CD4-positive, alpha-beta T cell (primary cell): ENCODE measurements at regions not wholly inside any gene's neighbourhood (a gene's known extent, or its start where the extent isn't known, plus 50 kb on each side); places are given as distances from the start of the nearest gene placed in this dataset.

Experiments used
- ATAC-seq: fragments of 200-7000 bp; cut with Tn5 transposase; one replicate; pipeline ENCODE4 v1.10.0; 2022; ENCODE audit warnings: mild to moderate bottlenecking; ENCODE audit not compliant: poor library complexity
- CTCF ChIA-PET: fragments of 350-600 bp; sonication (Branson Sonifier 250); formaldehyde crosslinking; loops from one replicate; lab custom pipeline; 2021; ENCODE audit warnings: antibody characterized with exemption, inconsistent platforms; lab: Charles Lee
- POLR2A ChIA-PET: fragments of 350-600 bp; sonication (Branson Sonifier 250); formaldehyde crosslinking; loops from one replicate; lab custom pipeline; 2021; ENCODE audit warnings: antibody characterized with exemption, inconsistent platforms; lab: Charles Lee
- DNase-seq, 14 experiments: peaks; one replicate each; pipeline ENCODE4 v3.0.0-alpha.2; 2013 to 2020; ENCODE audit warnings: mixed read lengths in 2 of 14
- H3K27ac ChIP-seq, 2 donors: one replicate each; pipeline versions ENCODE4 v1.5.1 to v1.7.0; 2013; ENCODE audit warnings: low read length in 2 of 2, low read depth in 1 of 2, mild to moderate bottlenecking in 1 of 2
- H3K27me3 ChIP-seq, 2 experiments: 1 replicate in 1 of 2; 2 replicates in 1 of 2; pipeline versions ENCODE4 v1.6.1 to v1.7.0; 2013; ENCODE audit warnings: low read length in 2 of 2, control low read depth in 1 of 2, mild to moderate bottlenecking in 1 of 2, moderate library complexity in 1 of 2; ENCODE audit not compliant: insufficient read depth in 2 of 2, control insufficient read depth in 1 of 2
- H3K36me3 ChIP-seq: one replicate; pipeline ENCODE4 v1.6.1; 2013; ENCODE audit warnings: low read length, control low read depth; ENCODE audit not compliant: insufficient read depth
- H3K4me1 ChIP-seq: one replicate; pipeline ENCODE4 v1.6.1; 2013; ENCODE audit warnings: low read length, control low read depth; ENCODE audit not compliant: insufficient read depth
- H3K4me3 ChIP-seq: one replicate; pipeline ENCODE4 v1.5.1; 2013; ENCODE audit warnings: mild to moderate bottlenecking, low read length, moderate library complexity
- H3K9me3 ChIP-seq, 2 experiments: 1 replicate in 1 of 2; 2 replicates in 1 of 2; pipeline versions ENCODE4 v1.6.1 to v1.7.0; 2013; ENCODE audit warnings: low read length in 2 of 2, mild to moderate bottlenecking in 2 of 2, control low read depth in 1 of 2, moderate library complexity in 1 of 2; ENCODE audit not compliant: control insufficient read depth in 1 of 2, insufficient read depth in 1 of 2
- H3K27ac Mint-ChIP-seq: one replicate; pipeline ENCODE4 v1.8.0; 2020; ENCODE audit warnings: mixed read lengths
- H3K27me3 Mint-ChIP-seq: one replicate; pipeline ENCODE4 v1.8.0; 2021; ENCODE audit warnings: mixed read lengths
- H3K36me3 Mint-ChIP-seq: one replicate; pipeline ENCODE4 v1.8.0; 2021; ENCODE audit warnings: low read depth, mixed read lengths
- H3K4me1 Mint-ChIP-seq: one replicate; pipeline ENCODE4 v1.8.0; 2021; ENCODE audit warnings: low read depth, mixed read lengths
- H3K4me3 Mint-ChIP-seq: one replicate; pipeline ENCODE4 v1.8.0; 2020; ENCODE audit warnings: mild to moderate bottlenecking, mixed read lengths
- H3K9me3 Mint-ChIP-seq: one replicate; pipeline ENCODE4 v1.8.0; 2020; ENCODE audit warnings: mixed read lengths
- intact Hi-C, 2 experiments: fragments of 100-400 bp; cut with DNase I in 1 of 2; cut with micrococcal nuclease in 1 of 2; formaldehyde crosslinking; loops; one replicate each; pipeline versions ENCODE4 v1.15.1 to v1.9.0; 2023 to 2025; cut with DNase I, micrococcal nuclease
- TF ChIP-seq, protein P1 (sequence below): fragments of 200-600 bp; IDR thresholded peaks from one replicate; pipeline ENCODE4 v1.8.0; 2022; ENCODE audit warnings: antibody characterized with exemption, mild to moderate bottlenecking

DNA sequence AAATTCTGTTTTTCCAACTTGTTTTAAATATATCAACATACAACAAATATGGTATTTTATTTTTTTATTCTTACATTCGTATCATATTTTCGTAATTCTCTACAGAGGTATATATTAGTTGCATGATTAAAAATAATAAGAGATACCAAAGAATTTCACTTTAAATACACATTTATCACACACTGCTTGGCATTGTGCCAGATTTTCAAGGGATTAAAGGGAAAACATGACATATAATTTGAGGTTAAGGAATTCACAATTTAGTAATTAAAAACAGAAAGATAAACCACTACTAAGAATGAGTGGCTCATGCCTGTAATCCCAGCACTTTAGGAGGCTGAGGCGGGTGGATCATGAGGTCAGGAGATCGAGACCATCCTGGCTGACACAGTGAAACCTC is 484.7 kb upstream of the SORCS1 start:
- Histone ChIP-seq H3K36me3 (no peaks in the 10 kb centered on the region), H3K27me3 (no peaks in the 10 kb centered on the region), H3K4me3 (no peak overlapping the region), H3K27ac (no peak overlapping the region), H3K4me1 (no peaks in the 10 kb centered on the region), H3K9me3 (no peaks in the 10 kb centered on the region)
- Mint-ChIP-seq H3K4me3 (no peak overlapping the region), H3K4me1 (no peaks in the 10 kb centered on the region), H3K27ac (no peak overlapping the region), H3K36me3 (no peaks in the 10 kb centered on the region), H3K27me3 (no peaks in the 10 kb centered on the region), H3K9me3 (no peaks in the 10 kb centered on the region)
- DNase-seq = no peak
- CTCF ChIA-PET = interaction anchor here (0.7 kb wide), 1 partner anchor 241 kb away, joined by 3 read pairs; no protein-coding TSS in a partner anchor
- POLR2A ChIA-PET = no interaction called here
- no peak for ATAC-seq
- TF ChIP-seq, protein P1, sequence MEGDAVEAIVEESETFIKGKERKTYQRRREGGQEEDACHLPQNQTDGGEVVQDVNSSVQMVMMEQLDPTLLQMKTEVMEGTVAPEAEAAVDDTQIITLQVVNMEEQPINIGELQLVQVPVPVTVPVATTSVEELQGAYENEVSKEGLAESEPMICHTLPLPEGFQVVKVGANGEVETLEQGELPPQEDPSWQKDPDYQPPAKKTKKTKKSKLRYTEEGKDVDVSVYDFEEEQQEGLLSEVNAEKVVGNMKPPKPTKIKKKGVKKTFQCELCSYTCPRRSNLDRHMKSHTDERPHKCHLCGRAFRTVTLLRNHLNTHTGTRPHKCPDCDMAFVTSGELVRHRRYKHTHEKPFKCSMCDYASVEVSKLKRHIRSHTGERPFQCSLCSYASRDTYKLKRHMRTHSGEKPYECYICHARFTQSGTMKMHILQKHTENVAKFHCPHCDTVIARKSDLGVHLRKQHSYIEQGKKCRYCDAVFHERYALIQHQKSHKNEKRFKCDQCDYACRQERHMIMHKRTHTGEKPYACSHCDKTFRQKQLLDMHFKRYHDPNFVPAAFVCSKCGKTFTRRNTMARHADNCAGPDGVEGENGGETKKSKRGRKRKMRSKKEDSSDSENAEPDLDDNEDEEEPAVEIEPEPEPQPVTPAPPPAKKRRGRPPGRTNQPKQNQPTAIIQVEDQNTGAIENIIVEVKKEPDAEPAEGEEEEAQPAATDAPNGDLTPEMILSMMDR = no peak
- intact Hi-C loops = no loop called here

DNA sequence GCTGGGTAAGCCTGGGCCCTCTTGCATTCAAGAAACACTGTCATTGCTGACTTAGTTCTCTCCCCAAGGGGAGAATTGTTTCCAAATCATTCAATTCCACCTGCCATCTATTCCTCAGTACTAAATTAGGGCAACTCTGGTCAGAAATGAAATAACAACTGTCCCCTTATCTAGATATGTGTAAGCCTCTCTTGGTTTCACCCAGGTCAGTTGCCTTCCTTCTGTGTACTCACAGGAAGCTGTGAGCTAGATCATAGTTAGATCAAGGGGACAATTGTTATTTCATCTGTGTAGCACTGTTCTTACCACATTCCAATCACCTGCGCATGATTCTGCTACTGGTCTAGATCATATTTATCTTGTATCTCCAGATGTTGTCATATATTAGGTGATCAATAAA is 483.0 kb upstream of the SORCS1 start:
- Mint-ChIP-seq H3K4me3 (no peak overlapping the region), H3K27me3 (no peaks in the 10 kb centered on the region), H3K4me1 (no peaks in the 10 kb centered on the region), H3K27ac (no peak overlapping the region), H3K36me3 (no peaks in the 10 kb centered on the region), H3K9me3 (no peaks in the 10 kb centered on the region)
- ATAC-seq (no peak), DNase-seq (no peak)
- Histone ChIP-seq H3K36me3 (no peaks in the 10 kb centered on the region), H3K4me3 (no peak overlapping the region), H3K27me3 (no peaks in the 10 kb centered on the region), H3K9me3 (no peaks in the 10 kb centered on the region), H3K4me1 (no peaks in the 10 kb centered on the region), H3K27ac (no peak overlapping the region)
- TF ChIP-seq, protein P1 = no peak
- ChIA-PET CTCF (no interaction called here), POLR2A (no interaction called here)
- intact Hi-C loops = no loop called here

DNA sequence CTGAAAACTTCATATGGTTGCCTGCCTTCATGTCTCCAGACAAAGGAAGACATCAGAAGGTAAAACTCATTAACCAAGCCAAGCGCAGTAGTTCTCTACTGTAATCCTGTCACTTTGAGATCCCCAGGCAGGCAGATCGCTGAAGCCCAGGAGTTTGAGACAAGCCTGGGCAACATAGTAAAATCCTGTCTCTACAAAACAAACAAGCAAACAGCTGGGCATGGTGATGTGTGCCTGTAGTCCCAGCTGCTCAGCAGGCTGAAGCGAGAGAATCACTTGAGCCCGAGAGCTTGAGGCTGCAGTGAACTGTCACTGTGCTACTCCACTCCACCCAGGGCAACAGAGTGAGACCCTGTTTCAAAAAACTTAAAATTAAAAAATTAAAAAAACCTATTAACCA is 467.4 kb upstream of the SORCS1 start:
- H3K27me3 Mint-ChIP-seq = no peaks in the 10 kb centered on the region
- H3K36me3 Mint-ChIP-seq = no peaks in the 10 kb centered on the region
- Histone ChIP-seq H3K27ac (no peak overlapping the region), H3K4me1 (no peaks in the 10 kb centered on the region), H3K36me3 (no peaks in the 10 kb centered on the region), H3K4me3 (no peak overlapping the region), H3K9me3 (peaks cover 0 to 7% of the 10 kb centered on the region in 2 experiments), H3K27me3 (no peaks in the 10 kb centered on the region)
- ChIA-PET CTCF (no interaction called here), POLR2A (no interaction called here)
- DNase-seq = no peak
- H3K4me3 Mint-ChIP-seq = no peak overlapping the region
- TF ChIP-seq, protein P1 = no peak
- H3K27ac Mint-ChIP-seq = no peak overlapping the region
- H3K9me3 Mint-ChIP-seq = peaks cover 2% of the 10 kb centered on the region
- intact Hi-C loops = no loop called here
- no peaks in the 10 kb centered on the region for H3K4me1 Mint-ChIP-seq
- ATAC-seq = no peak
